ENCODE measurements at regions not wholly inside any gene's neighbourhood (a gene's known extent, or its start where the extent isn't known, plus 50 kb on each side); places are given as distances from the start of the nearest gene placed in this dataset.

DNA sequence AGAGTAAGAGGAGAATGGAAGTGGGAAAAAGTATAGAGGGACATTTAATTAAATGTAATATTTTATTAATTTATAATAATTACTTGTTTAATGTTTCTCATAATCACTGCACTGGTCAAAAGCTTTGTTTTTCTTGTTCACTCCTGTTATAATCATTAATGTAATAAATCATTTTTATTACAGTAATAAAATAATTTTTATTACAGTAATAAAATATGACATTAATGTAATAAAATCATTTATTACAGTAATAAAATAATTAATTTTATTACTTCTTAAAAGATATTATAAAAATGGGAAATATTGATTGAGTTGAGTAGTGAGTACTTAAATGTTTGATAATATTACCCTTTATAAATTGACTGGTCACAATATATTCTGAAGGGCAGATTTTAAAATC is 181.1 kb upstream of the SOX2 start:
- TF ChIP-seq EP300 (IDR thresholded peaks at IDR 0.05) (no peak), CTCF (IDR thresholded peaks at IDR 0.05) (no peak), POLR2A (IDR thresholded peaks at IDR 0.05) (no peak)

Measured in tibial nerve (tissue), 4 donors.